ENCODE measurements at regions not wholly inside any gene's neighbourhood (a gene's known extent, or its start where the extent isn't known, plus 50 kb on each side); places are given as distances from the start of the nearest gene placed in this dataset.

DNA sequence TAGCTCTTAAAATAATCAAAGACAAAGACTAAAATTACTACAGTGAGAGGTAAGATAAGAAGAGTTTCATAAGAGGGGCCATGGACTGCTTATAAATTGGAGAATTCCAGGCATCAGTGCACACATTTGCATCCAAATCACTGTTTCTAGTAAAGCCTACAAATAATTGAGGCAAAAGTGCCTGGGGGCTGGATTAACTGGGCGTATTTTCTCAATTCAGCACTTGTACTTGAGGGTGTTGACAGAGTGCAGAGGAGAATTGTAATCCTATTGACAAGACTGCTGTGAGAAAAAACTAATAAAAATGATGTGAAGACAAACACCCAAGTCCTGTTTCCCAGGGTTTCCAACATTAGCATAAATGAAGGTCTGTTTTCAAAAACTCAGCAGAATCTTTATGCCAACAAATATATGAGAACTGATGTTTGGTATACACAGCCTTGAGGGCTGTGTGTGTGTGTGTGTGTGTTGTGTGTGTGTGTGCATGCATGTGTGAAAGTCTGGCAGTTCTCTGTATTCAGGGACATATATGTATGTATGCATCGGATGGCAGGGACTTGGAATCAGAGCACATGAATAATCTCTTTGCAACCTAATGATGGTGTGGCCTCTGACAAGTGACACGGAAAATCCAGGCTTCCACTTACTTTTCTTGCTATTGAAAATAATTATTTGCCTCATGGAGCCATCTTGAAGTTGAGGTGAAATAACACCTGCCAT is 182.1 kb upstream of the CDC14C start:
- intact Hi-C loops (cut with micrococcal nuclease; ENCODE audit: unreplicated experiment) (no loop called here), in situ Hi-C loops (cut with HindIII; ENCODE audit: low pct_unique_long_range_greater_than_20kb, low sequenced_read_pairs) (no loop called here)
- TF ChIP-seq TCF7L2 (IDR thresholded peaks at IDR 0.05; ENCODE audit: low read depth, low read length), result no peak
- TF ChIP-seq CTCF (IDR thresholded peaks at IDR 0.05), result no peak
- no peak for TF ChIP-seq SIN3A (IDR thresholded peaks at IDR 0.05; ENCODE audit: borderline replicate concordance, insufficient read depth, low read depth, low read length)
- no peak for TF ChIP-seq POLR2AphosphoS5 (IDR thresholded peaks at IDR 0.05; ENCODE audit: low read depth, low read length)
- no peak for TF ChIP-seq REST (IDR thresholded peaks at IDR 0.05; ENCODE audit: insufficient read depth in 1 of 2, low read depth in 2 of 2, low read length in 1 of 2)
- Histone ChIP-seq H3K4me1 (ENCODE audit: control insufficient read depth, insufficient read depth, low read length) (no peaks in the 10 kb centered on the region), H3K27me3 (ENCODE audit: control insufficient read depth, insufficient read depth, low read length) (no peaks in the 10 kb centered on the region), H3K36me3 (ENCODE audit: control insufficient read depth, insufficient read depth, low read length) (no peaks in the 10 kb centered on the region), H3K4me3 (ENCODE audit: low read depth in 2 of 2, low read length in 2 of 2) (no peak overlapping the region), H3K9me3 (ENCODE audit: control insufficient read depth, insufficient read depth, low read depth, low read length) (no peaks in the 10 kb centered on the region), H3K27ac (ENCODE audit: low read length) (no peak overlapping the region)
- ATAC-seq (no peak), DNase-seq (ENCODE audit: low read depth, low spot score) (no peak)
- BruUV-seq (replicated peaks), result no TSS peak
- ChIA-PET CTCF (interaction anchor here (0.9 kb wide), 1 partner anchor 11 kb away, joined by 3 read pairs; no protein-coding TSS in a partner anchor), POLR2A (no interaction called here)

- no peak for TF ChIP-seq CTCF (IDR thresholded peaks at IDR 0.05)
- TF ChIP-seq TCF7L2 (IDR thresholded peaks at IDR 0.05; ENCODE audit: low read depth, low read length), result no peak
- TF ChIP-seq SIN3A (IDR thresholded peaks at IDR 0.05; ENCODE audit: borderline replicate concordance, insufficient read depth, low read depth, low read length), result no peak
- TF ChIP-seq POLR2AphosphoS5 (IDR thresholded peaks at IDR 0.05; ENCODE audit: low read depth, low read length), result no peak
- TF ChIP-seq REST (IDR thresholded peaks at IDR 0.05; ENCODE audit: insufficient read depth in 1 of 2, low read depth in 2 of 2, low read length in 1 of 2), result no peak
- in situ Hi-C loops (cut with HindIII; ENCODE audit: low pct_unique_long_range_greater_than_20kb, low sequenced_read_pairs) (no loop called here), intact Hi-C loops (cut with micrococcal nuclease; ENCODE audit: unreplicated experiment) (no loop called here)
- ChIA-PET POLR2A (no interaction called here), CTCF (no interaction called here)
- no TSS peak for BruUV-seq (replicated peaks)
- H3K36me3 ChIP-seq (ENCODE audit: control insufficient read depth, insufficient read depth, low read length), result no peaks in the 10 kb centered on the region
- ATAC-seq, result no peak
- DNase-seq (ENCODE audit: low read depth, low spot score), result no peak
- no peaks in the 10 kb centered on the region for H3K4me1 ChIP-seq (ENCODE audit: control insufficient read depth, insufficient read depth, low read length)
- no peaks in the 10 kb centered on the region for H3K9me3 ChIP-seq (ENCODE audit: control insufficient read depth, insufficient read depth, low read depth, low read length)
- no peaks in the 10 kb centered on the region; the same call in 1 of the 2 replicates for H3K27me3 ChIP-seq (ENCODE audit: control insufficient read depth, insufficient read depth, low read length)
- no peak overlapping the region for H3K27ac ChIP-seq (ENCODE audit: low read length)
- no peak overlapping the region for H3K4me3 ChIP-seq (ENCODE audit: low read depth in 2 of 2, low read length in 2 of 2)
These were observed 176.1 kb upstream of the CDC14C start for GRCh38 chr7:48748081-48748833.

Data from Panc1 (cell line).